Adrenal gland (tissue), 5 donors: ENCODE measurements at regions not wholly inside any gene's neighbourhood (a gene's known extent, or its start where the extent isn't known, plus 50 kb on each side); places are given as distances from the start of the nearest gene placed in this dataset.
"Not testable (repeated sequence)": the region's sequence is repeated elsewhere in the genome, so short reads cannot be mapped to it uniquely, and the experiment has no call there.

Experiments
- POLR2A ChIP-seq, 2 donors: fragments of 450-650 bp; IDR thresholded peaks; one replicate each; pipeline ENCODE4 v1.6.1; 2017; ENCODE audit warnings: antibody characterized with exemption in 2 of 2, mild to moderate bottlenecking in 2 of 2, moderate library complexity in 1 of 2
- TF ChIP-seq, protein P1 (sequence below), 6 experiments: fragments of 450-650 bp in 4 of 6; fragments of 200-600 bp in 2 of 6; sonication (generic) in 1 of 6; IDR thresholded peaks; 1 replicate in 5 of 6; 2 replicates in 1 of 6; pipeline versions ENCODE4 v1.5.1 to v1.8.0; 2016 to 2021; ENCODE audit warnings: antibody characterized with exemption in 6 of 6, mild to moderate bottlenecking in 2 of 6, moderate library complexity in 1 of 6
- donor health status: DM: no; HTN: no; CAD: no.

GRCh38 chr5:91241460-91241859 lies 141.7 kb downstream of the ARRDC3 start:
- TF ChIP-seq, protein P1, sequence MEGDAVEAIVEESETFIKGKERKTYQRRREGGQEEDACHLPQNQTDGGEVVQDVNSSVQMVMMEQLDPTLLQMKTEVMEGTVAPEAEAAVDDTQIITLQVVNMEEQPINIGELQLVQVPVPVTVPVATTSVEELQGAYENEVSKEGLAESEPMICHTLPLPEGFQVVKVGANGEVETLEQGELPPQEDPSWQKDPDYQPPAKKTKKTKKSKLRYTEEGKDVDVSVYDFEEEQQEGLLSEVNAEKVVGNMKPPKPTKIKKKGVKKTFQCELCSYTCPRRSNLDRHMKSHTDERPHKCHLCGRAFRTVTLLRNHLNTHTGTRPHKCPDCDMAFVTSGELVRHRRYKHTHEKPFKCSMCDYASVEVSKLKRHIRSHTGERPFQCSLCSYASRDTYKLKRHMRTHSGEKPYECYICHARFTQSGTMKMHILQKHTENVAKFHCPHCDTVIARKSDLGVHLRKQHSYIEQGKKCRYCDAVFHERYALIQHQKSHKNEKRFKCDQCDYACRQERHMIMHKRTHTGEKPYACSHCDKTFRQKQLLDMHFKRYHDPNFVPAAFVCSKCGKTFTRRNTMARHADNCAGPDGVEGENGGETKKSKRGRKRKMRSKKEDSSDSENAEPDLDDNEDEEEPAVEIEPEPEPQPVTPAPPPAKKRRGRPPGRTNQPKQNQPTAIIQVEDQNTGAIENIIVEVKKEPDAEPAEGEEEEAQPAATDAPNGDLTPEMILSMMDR (IDR thresholded peaks at IDR 0.05): not testable (repeated sequence)
- not testable (repeated sequence) for TF ChIP-seq POLR2A (IDR thresholded peaks at IDR 0.05)
